K562 (cell line): ENCODE measurements at regions not wholly inside any gene's neighbourhood (a gene's known extent, or its start where the extent isn't known, plus 50 kb on each side); places are given as distances from the start of the nearest gene placed in this dataset.

ENCODE experiments used
- ATAC-seq: fragments of 200-7000 bp; cut with Tn5 transposase; 3 replicates; pipeline ENCODE4 v1.9.1; 2020; ENCODE audit warnings: moderate library complexity
- BruUV-seq: library from RNA; stranded (reverse); fragments of 400-500 nt; replicated peaks from 2 replicates; lab custom pipeline; 2021; lab: Mats Ljungman, UMichigan
- CTCF ChIA-PET: fragments of 300-600 bp; formaldehyde crosslinking; extraction: SDS; loops from one replicate; lab custom pipeline; 2021; ENCODE audit warnings: low intra/inter-chr PET ratio; lab: Yijun Ruan, JAX
- POLR2A ChIA-PET: fragments of 300-600, 350-650 bp; sonication (Branson Sonifier 250); formaldehyde crosslinking; extraction: SDS; loops from one replicate; lab custom pipeline; 2021; ENCODE audit warnings: antibody characterized with exemption, inconsistent platforms; lab: Yijun Ruan, JAX
- DNase-seq, 4 experiments: peaks; one replicate each; pipeline versions ENCODE4 v3.0.0 to v3.0.0-alpha.2; 2011 to 2018; ENCODE audit warnings: low spot score in 3 of 4, mixed read lengths in 3 of 4; ENCODE audit errors: extremely low read depth in 1 of 4
- FAIRE-seq: peaks from 2 replicates; lab custom pipeline; 2011; peaks lifted over from hg19 to GRCh38; lab: Jason Lieb, UNC
- H2AFZ ChIP-seq: 2 replicates; pipeline ENCODE4 v1.6.0; 2011; ENCODE audit warnings: low read depth, low read length, control low read depth, inconsistent platforms
- H3K27ac ChIP-seq: fragments of 200-600 bp; 3 replicates; pipeline ENCODE4 v1.8.0; 2011; ENCODE audit warnings: low read depth, mild to moderate bottlenecking, control low read depth, inconsistent platforms, low read length, moderate library complexity, mixed read lengths; ENCODE audit errors: extremely low read depth
- H3K27me3 ChIP-seq, 2 experiments: fragments of 300-600 bp in 1 of 2; 2 replicates in 1 of 2; 3 replicates in 1 of 2; pipeline versions ENCODE4 v1.6.0 to v1.8.0; 2011; ENCODE audit warnings: inconsistent platforms in 2 of 2, low read length in 2 of 2, mild to moderate bottlenecking in 1 of 2, mixed read lengths in 1 of 2, moderate library complexity in 1 of 2; ENCODE audit not compliant: control insufficient read depth in 2 of 2, insufficient read depth in 2 of 2
- H3K36me3 ChIP-seq: fragments of 300-600 bp; 3 replicates; pipeline ENCODE4 v1.8.0; 2011; ENCODE audit warnings: mild to moderate bottlenecking, low read length, inconsistent platforms; ENCODE audit not compliant: control insufficient read depth, insufficient read depth
- H3K4me1 ChIP-seq, 2 experiments: fragments of 200-600 bp in 1 of 2; replicated peaks in 1 of 2; 2 replicates in 1 of 2; 3 replicates in 1 of 2; pipeline versions ENCODE4 v1.5.1 to v1.8.0; 2011; ENCODE audit warnings: inconsistent platforms in 2 of 2, low read length in 2 of 2, mild to moderate bottlenecking in 1 of 2, mixed read lengths in 1 of 2, moderate library complexity in 1 of 2; ENCODE audit not compliant: control insufficient read depth in 2 of 2, insufficient read depth in 2 of 2
- H3K4me2 ChIP-seq: 2 replicates; pipeline ENCODE4 v1.6.1; 2011; ENCODE audit warnings: low read length, control low read depth, inconsistent platforms, mixed read lengths; ENCODE audit not compliant: insufficient read depth
- H3K4me3 ChIP-seq: fragments of 200-600 bp; sonication (generic), shearing (Covaris generic); 2 replicates; pipeline ENCODE4 v1.5.1; 2016; ENCODE audit warnings: control low read depth, inconsistent platforms
- H3K79me2 ChIP-seq: fragments of 200-600 bp; 3 replicates; pipeline ENCODE4 v1.8.0; 2011; ENCODE audit warnings: low read length, inconsistent platforms; ENCODE audit not compliant: control insufficient read depth, insufficient read depth
- H3K9ac ChIP-seq, 2 experiments: 2 replicates each; pipeline versions ENCODE4 v1.6.0 to v1.6.1; 2011; ENCODE audit warnings: low read depth in 2 of 2, low read length in 2 of 2, control low read depth in 1 of 2, inconsistent platforms in 1 of 2, mild to moderate bottlenecking in 1 of 2, mixed read lengths in 1 of 2; ENCODE audit not compliant: insufficient read depth in 1 of 2
- H3K9me1 ChIP-seq: one replicate; pipeline ENCODE4 v1.6.0; 2011; ENCODE audit warnings: inconsistent platforms, mild to moderate bottlenecking, low read length, moderate library complexity; ENCODE audit not compliant: control insufficient read depth, insufficient read depth
- H3K9me3 ChIP-seq: replicated peaks from 2 replicates; pipeline ENCODE4 v1.5.1; 2011; ENCODE audit warnings: low read depth, low read length, inconsistent platforms; ENCODE audit not compliant: control insufficient read depth, insufficient read depth
- H4K20me1 ChIP-seq: replicated peaks from 2 replicates; pipeline ENCODE4 v1.6.1; 2011; ENCODE audit warnings: low read length, inconsistent platforms, mixed read lengths; ENCODE audit not compliant: control insufficient read depth, insufficient read depth
- BDP1 ChIP-seq: IDR thresholded peaks from 3 replicates; pipeline ENCODE4 v1.6.1; 2011; ENCODE audit not compliant: insufficient read length, insufficient read depth
- CEBPZ ChIP-seq: fragments of 150-350 bp; IDR thresholded peaks from 2 replicates; pipeline ENCODE4 v1.6.1; 2014; ENCODE audit warnings: low read depth, mild to moderate bottlenecking, low read length, borderline replicate concordance
- GTF3C2 ChIP-seq: IDR thresholded peaks from 3 replicates; pipeline ENCODE4 v1.6.1; 2011; ENCODE audit warnings: borderline replicate concordance, mild to moderate bottlenecking, moderate library complexity; ENCODE audit not compliant: insufficient read length; ENCODE audit errors: extremely low read depth
- HMBOX1 ChIP-seq: sonication (generic); IDR thresholded peaks from 2 replicates; pipeline ENCODE4 v1.6.1; 2016
- NFE2 ChIP-seq: IDR thresholded peaks from 2 replicates; pipeline ENCODE4 v1.6.1; 2014; ENCODE audit warnings: antibody characterized with exemption, low read depth
- NR2C1 ChIP-seq, 2 experiments: fragments of 450-650 bp; IDR thresholded peaks; 2 replicates each; pipeline ENCODE4 v1.6.1; 2017; ENCODE audit warnings: mild to moderate bottlenecking in 2 of 2, antibody characterized with exemption in 1 of 2, inconsistent platforms in 1 of 2, missing compliant biosample characterization in 1 of 2, missing genetic modification characterization in 1 of 2
- SIRT6 ChIP-seq: IDR thresholded peaks from one replicate; pipeline ENCODE4 v1.6.1; 2012; ENCODE audit warnings: low read depth, mild to moderate bottlenecking, control low read depth, inconsistent platforms, low read length, moderate library complexity
- SMARCA4 ChIP-seq: fragments of 450-650 bp; IDR thresholded peaks from 2 replicates; pipeline ENCODE4 v1.6.1; 2016
- WHSC1 ChIP-seq: IDR thresholded peaks from one replicate; pipeline ENCODE4 v1.6.1; 2012; ENCODE audit warnings: low read length, control low read depth, inconsistent platforms
- ZBTB8A ChIP-seq: fragments of 450-650 bp; IDR thresholded peaks from 2 replicates; pipeline ENCODE4 v1.6.1; 2018; ENCODE audit warnings: mild to moderate bottlenecking, moderate library complexity; ENCODE audit not compliant: partially characterized antibody
- ZKSCAN3 ChIP-seq: fragments of 250-450 bp; sonication (Bioruptor Pico); IDR thresholded peaks from 2 replicates; pipeline ENCODE4 v1.4.0; 2020
- ZNF212 ChIP-seq: fragments of 450-650 bp; formaldehyde crosslinking; IDR thresholded peaks from 2 replicates; pipeline ENCODE4 v1.4.0; 2020; ENCODE audit warnings: mild to moderate bottlenecking
- ZNF280B ChIP-seq: fragments of 250-450 bp; sonication (Bioruptor Pico); IDR thresholded peaks from 2 replicates; pipeline ENCODE4 v1.5.1; 2021; ENCODE audit warnings: mild to moderate bottlenecking
- WGBS: fragments of 100-300 bp; shearing (Covaris generic); methylation state at CpG from one replicate; pipeline ENCODE4 v1.1.6; 2016; ENCODE audit warnings: low coverage, mixed read lengths; ENCODE audit not compliant: insufficient coverage; ENCODE audit errors: missing lambda C conversion rate; 5-methylcytosine and 5-hydroxymethylcytosine counted together
- in situ Hi-C: fragments of 300-500 bp; cut with MboI; formaldehyde crosslinking; loops from 4 replicates; pipeline ENCODE4 v1.15.0; 2018; ENCODE audit warnings: inconsistent platforms, mixed read lengths
- intact Hi-C: fragments of 100-400 bp; cut with micrococcal nuclease; formaldehyde crosslinking; loops from 2 replicates; pipeline ENCODE4 v1.14.2; 2022

GRCh38 chr4:138392751-138393308 is 150.7 kb upstream of the SLC7A11 start:
- POLR2A ChIA-PET, result interaction anchor here (1.4 to 1.5 kb wide), 2 partner anchors 13 to 14 kb away, joined by 3 to 4 read pairs; no protein-coding TSS in a partner anchor
- H3K4me3 ChIP-seq, result no peak overlapping the region
- H3K4me1 ChIP-seq, result peaks cover 3 to 8% of the 10 kb centered on the region in 2 experiments; a peak in 2 of 5 replicates
- no peaks in the 10 kb centered on the region for H3K9me3 ChIP-seq
- H3K36me3 ChIP-seq, result no peaks in the 10 kb centered on the region
- ATAC-seq, result no peak; the same call in 2 of the 3 replicates
- CTCF ChIA-PET, result no interaction called here
- peak; percentile 6 for FAIRE-seq
- WGBS, result 8% methylated on average over 4 of the region's 4 CpGs
- DNase-seq, result no peak
- H4K20me1 ChIP-seq, result no peaks in the 10 kb centered on the region
- H3K27ac ChIP-seq, result no peak overlapping the region
- peak overlapping the region; percentile 43; the same call in 1 of the 2 replicates for H2AFZ ChIP-seq
- no peaks in the 10 kb centered on the region for H3K9me1 ChIP-seq
- no peaks in the 10 kb centered on the region for H3K27me3 ChIP-seq
- H3K9ac ChIP-seq, result no peak overlapping the region
- H3K4me2 ChIP-seq, result no peak overlapping the region
- intact Hi-C loops, result no loop called here
- in situ Hi-C loops, result no loop called here
- H3K79me2 ChIP-seq, result no peaks in the 10 kb centered on the region
- BruUV-seq, result no TSS peak
- TF ChIP-seq WHSC1, result no peak
- TF ChIP-seq ZKSCAN3 (CRISPR knock-in tag), result no peak
- no peak for TF ChIP-seq HMBOX1
- no peak for TF ChIP-seq ZNF212 (CRISPR knock-in tag)
- no peak for TF ChIP-seq SMARCA4
- TF ChIP-seq GTF3C2, result no peak
- TF ChIP-seq SIRT6, result no peak
- TF ChIP-seq ZBTB8A, result no peak
- TF ChIP-seq ZNF280B (CRISPR knock-in tag), result no peak
- no peak for TF ChIP-seq NFE2
- TF ChIP-seq NR2C1 (IDR thresholded peaks at IDR 0.05), result no peak
- no peak for TF ChIP-seq NR2C1 (tag; IDR thresholded peaks at IDR 0.05)
- TF ChIP-seq BDP1, result no peak
- TF ChIP-seq CEBPZ, result no peak
